HK-2 (cell line): ENCODE measurements at regions not wholly inside any gene's neighbourhood (a gene's known extent, or its start where the extent isn't known, plus 50 kb on each side); places are given as distances from the start of the nearest gene placed in this dataset.
"Not testable (repeated sequence)": the region's sequence is repeated elsewhere in the genome, so short reads cannot be mapped to it uniquely, and the experiment has no call there.

Experiments
- DNase-seq: peaks from one replicate; pipeline ENCODE4 v3.0.0-alpha.2; 2018; ENCODE audit not compliant: unreplicated experiment

- no peak for DNase-seq
Observed at GRCh38 chr11:23143022-23143421, 282.7 kb upstream of the CCDC179 start.

- no peak for DNase-seq
Observed at GRCh38 chr11:23151819-23152218, 291.5 kb upstream of the CCDC179 start.

GRCh38 chr11:23155503-23155902 is 295.2 kb upstream of the CCDC179 start:
- no peak for DNase-seq

GRCh38 chr11:23164022-23164421 is 303.7 kb upstream of the CCDC179 start:
- DNase-seq, result no peak

- no peak for DNase-seq
Observed at GRCh38 chr11:23166376-23166775, 306.1 kb upstream of the CCDC179 start.

- DNase-seq, result no peak
Observed at GRCh38 chr11:23179609-23180008, 319.3 kb upstream of the CCDC179 start.

- DNase-seq, result no peak
Observed at GRCh38 chr11:23181022-23181807, 320.9 kb upstream of the CCDC179 start.

GRCh38 chr11:23192256-23192655 is 332.0 kb upstream of the CCDC179 start:
- no peak for DNase-seq

- DNase-seq, result no peak
Observed at GRCh38 chr11:23201936-23202522, 341.8 kb upstream of the CCDC179 start.

- DNase-seq, result no peak
Observed at GRCh38 chr11:23202611-23203010, 342.3 kb upstream of the CCDC179 start.

- DNase-seq, result no peak
Observed at GRCh38 chr11:23205156-23205871, 345.0 kb upstream of the CCDC179 start.

- no peak for DNase-seq
Observed at GRCh38 chr11:23206741-23207336, 346.6 kb upstream of the CCDC179 start.

- DNase-seq, result no peak
Observed at GRCh38 chr11:23211221-23211620, 350.9 kb upstream of the CCDC179 start.

- no peak for DNase-seq
Observed at GRCh38 chr11:23212807-23213206, 352.5 kb upstream of the CCDC179 start.

- no peak for DNase-seq
Observed at GRCh38 chr11:23217072-23217471, 356.8 kb upstream of the CCDC179 start.

GRCh38 chr11:23220086-23220485 is 359.8 kb upstream of the CCDC179 start:
- DNase-seq, result not testable (repeated sequence)

- no peak for DNase-seq
Observed at GRCh38 chr11:23221366-23221765, 361.1 kb upstream of the CCDC179 start.

GRCh38 chr11:23226331-23227077 is 366.2 kb upstream of the CCDC179 start:
- DNase-seq, result no peak

GRCh38 chr11:23227078-23227445 is 366.8 kb upstream of the CCDC179 start:
- no peak for DNase-seq

GRCh38 chr11:23232652-23233051 is 372.4 kb upstream of the CCDC179 start:
- DNase-seq, result no peak

- no peak for DNase-seq
Observed at GRCh38 chr11:23233075-23233474, 372.8 kb upstream of the CCDC179 start.
